Cerebellar nuclear complex (tissue), 1 donor: ENCODE measurements at regions not wholly inside any gene's neighbourhood (a gene's known extent, or its start where the extent isn't known, plus 50 kb on each side); places are given as distances from the start of the nearest gene placed in this dataset.

Source experiments
- DNase-seq, 2 experiments: peaks; one replicate each; lab custom pipeline; 2025; lab: John Stamatoyannopoulos, UW

DNA sequence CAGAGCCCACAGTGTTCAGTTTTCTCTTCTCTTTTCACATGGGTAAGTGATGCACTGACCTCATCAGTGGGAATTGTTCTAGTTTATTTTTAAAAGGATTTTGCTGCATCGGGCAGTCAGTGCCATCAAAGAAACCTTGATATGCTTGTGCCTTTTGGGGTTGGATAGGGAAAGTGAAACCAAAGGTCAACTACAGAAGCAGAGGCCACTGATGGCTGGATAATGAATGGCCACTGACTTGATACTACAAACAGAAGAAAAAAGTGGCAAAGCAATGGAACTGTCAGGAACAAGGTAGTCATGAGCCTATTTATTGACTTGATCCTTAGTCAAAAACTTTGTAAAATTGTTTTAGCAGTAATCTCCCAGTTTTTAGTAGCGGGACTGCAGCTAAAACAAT is 636.3 kb upstream of the ZEB2 start:
- DNase-seq, result no peak

DNA sequence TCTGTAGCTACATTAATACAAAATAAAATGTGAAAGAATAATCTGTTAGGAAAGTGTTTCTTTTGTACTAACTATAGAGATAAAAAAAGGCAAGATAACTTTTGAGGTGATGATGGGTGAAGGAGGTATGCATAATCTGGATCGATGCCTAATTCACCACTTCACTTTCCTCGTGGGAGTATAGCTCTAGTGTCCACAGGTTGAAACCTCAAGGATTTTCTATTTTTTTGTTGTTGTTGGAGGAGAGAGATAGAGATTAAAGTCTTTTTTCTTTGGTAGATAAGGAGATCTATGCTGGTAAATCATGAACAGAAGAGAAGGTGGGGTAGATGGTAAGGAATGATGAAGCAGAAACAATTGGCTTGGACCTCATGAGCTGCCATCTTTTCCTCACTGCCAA is 635.3 kb upstream of the ZEB2 start:
- no peak for DNase-seq

DNA sequence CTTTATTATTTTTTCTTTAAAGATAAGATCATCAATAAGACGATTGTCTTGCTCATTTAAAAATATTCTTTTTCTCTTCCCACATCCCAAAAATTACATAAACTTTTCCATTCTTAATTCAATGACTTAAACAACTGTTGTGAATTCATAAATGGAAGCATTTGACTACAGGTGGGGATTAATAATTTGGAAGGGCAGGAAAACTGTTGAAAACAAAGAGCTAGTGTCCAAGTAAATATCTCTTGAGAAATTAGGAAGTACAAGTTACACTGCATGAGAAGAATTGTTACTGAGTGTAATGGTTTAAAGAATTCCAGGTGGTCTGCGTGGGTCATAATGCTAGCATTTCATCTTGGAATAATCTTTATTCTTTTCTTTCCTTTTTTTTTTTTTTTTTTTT is 634.8 kb upstream of the ZEB2 start:
- no peak for DNase-seq

DNA sequence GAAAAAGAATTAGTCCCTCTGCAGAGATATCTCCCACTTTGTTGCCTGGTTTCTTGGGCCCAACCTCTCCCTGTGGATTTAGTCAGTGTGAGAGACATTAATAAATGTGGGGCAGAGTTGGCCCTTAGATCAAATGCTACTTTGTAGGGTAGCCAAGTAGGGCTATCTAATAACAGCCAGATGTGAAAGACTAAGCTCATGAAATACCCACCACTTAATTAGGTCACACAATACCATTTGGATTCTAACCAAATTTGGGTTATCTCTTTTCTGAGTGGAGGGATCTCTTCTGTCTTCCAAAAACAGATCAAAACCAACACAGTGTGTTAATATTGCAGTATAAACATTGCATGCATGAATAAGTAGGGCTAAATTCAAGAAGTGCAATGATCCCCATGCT is 626.8 kb upstream of the ZEB2 start:
- no peak for DNase-seq

DNA sequence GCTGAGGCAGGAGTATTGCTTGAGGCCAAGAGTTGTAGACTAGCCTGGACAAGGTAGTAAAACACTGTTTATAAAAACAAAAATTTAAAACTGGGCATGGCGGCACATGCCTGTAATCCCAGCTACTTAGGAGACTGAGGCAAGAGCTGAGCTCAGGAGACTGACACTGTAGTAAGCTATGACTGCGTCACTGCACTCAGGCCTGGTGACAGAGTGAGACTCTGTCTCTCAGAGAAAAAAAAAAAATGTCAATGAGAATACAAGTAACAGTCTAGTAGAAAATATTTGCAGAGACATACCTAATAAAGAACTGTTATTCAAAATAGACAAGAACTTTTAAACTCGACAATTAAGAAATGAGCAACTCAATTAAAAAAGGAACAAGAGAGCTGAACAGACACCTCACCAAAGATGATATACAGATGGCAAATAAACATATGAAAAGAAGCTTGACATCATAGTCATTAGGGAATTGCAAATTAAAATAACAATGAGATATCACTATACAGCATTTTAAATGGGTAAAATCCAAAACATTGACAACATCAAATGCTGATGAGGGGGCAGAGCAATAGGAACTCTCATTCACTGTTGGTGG is 624.3 kb upstream of the ZEB2 start:
- DNase-seq, result no peak

DNA sequence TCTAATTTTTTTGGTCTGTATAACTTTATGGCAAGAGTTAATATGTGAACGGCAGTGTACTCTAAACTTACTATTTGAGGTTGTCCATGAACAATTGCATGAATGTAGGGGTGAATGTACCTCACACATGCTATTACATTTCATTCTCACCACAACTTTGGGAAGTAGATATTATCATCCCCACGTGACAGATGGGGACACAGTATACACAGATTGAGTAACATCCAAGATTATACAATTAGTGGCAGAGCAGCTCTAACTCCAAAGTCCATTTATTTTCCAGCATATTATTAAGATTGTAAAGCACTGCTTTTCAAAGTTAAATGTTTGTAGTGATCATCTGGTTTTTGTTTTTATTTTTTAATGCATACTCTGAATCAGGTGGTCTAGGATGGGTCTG is 622.1 kb upstream of the ZEB2 start:
- no peak for DNase-seq

DNA sequence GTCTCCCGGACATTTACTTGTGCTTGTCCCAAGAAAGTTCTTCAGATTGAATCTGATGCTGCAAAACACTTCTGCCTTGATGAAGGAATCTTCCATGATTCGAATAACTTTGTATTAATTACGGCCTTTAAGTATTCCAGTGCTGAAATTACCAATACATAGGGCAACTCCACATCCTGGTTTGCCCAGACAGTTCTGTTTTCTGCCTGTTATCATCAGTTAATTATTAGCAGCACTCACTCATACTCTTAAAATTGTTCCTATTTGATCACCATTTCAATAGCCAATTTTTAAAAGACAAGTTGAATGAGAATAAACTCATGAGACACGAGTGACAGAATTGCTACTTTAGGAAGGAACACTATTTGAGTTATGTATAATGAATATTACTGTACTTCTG is 620.7 kb upstream of the ZEB2 start:
- DNase-seq, result no peak

DNA sequence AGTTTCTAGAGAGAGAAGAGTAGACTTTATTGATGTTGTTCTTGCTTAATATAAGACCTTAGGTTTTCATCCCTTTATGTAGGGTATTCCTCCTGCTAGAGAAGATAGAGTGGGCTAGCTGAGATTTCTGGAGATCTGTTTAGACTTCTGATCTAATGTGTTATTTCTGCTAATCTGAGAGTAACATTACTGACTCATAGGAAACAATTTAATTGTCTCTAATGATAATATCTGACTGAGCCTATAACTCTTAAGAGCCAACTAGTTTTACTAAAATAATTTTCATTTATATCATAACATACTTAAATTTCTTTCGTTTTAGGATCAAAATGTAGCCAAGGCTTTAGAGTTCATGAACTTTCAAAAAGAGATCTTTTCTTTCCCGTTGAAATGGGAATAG is 618.7 kb upstream of the ZEB2 start:
- no peak for DNase-seq

DNA sequence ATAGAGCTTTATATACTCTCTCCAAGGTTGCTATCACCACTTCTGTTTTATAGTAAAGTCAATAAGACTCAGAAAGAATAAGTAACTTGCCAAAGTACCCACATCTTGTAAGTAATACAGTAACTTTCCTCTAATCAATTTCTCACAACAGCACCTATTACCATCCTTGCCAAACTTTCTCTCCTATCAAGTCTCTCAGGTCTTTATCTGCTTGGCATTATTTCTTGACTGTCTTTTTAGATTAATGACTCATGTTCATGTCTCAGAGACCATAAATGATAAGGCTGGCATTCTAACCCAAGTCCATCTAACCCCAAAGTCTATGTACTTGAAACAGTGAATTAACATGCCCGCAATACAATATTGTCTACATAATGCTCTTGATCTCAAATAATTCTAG is 618.0 kb upstream of the ZEB2 start:
- no peak for DNase-seq

DNA sequence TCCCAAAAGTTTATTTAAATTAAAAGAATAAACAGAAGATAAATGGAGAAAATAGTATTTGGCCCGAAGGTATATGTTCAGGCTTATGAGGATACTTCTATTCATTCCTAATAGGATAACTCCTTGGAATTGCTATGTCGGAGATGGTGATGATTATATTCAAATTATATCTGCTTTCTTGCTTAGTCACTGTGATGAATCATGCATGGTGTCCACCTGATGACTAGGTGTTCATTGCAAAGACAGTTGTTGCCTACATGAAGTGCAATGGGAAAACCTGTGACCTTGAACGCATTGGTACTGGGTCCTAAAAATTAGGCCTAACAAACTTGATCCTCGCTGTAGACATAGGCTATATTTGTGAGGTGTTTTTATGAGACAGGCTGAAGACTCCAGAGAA is 617.3 kb upstream of the ZEB2 start:
- no peak for DNase-seq

DNA sequence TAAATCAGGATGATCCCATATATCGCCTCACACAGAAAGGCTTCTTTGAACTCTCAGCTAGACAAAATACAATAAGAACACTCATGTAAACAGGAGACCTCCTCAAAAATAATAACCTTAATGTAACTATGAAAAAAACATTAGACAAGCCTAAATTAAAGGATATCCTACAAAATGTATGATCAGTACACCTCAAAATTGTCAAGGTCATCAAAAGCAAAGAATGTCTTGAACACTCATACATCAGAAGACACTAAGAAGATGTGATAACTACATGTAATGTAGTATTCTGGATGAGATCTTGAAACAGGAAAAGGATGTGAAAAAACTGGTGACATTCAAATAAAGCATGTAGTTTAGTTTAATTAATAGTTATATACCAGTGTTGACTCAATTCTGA is 616.8 kb upstream of the ZEB2 start:
- DNase-seq, result no peak

DNA sequence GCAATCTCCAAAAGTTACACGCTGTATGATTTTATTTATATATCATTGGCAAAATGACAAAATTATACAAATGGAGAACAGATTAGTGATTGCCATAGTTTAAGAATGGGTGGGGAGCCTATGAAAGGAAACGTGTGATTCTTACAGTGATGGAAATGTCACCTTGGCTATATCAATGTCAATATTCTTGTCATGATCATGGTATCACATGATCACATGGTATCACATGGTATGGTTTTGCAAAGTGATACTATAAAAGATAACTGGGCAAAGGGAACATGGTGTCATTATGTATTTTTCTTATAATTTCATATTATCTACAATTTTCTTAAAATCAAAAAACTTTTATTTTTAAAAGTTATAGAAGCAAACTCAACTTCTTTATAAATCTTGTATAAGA is 606.2 kb upstream of the ZEB2 start:
- no peak for DNase-seq

DNA sequence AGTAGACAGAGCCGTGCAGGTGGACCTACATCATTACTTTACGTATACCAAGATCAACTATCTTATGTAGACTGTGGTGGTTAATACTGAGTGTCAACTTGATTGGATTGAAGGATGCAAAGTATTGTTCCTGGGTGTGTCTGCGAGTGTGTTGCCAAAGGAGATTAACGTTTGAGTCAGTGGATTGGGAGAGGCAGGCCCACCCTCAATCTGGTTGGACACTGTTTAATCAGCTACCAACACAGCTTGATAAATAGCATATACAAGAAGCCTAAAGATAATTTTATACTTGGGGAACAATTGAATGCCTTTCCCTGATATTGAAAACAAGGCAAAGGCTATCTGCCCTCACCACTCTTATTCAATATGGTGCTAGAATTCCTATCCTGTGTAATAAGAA is 604.2 kb upstream of the ZEB2 start:
- DNase-seq, result no peak

DNA sequence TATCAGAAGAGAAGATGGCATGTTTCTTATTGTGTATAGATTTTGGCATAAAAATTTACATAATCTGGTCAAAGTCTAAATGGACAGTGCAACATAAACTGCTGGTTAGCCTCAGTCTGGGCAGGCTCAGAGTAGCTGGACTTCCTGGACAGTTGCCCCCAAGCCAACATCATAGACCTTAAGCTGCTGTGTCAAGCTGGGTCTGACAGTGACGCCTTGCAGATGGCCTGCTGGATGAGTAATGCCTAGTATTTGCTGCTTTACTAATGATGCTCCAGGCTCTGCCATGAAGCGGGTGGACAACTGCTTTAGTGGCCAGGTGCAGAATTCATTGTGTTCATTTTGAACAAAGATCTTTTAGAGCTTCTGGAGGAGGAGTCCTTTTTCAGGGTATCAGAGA is 603.7 kb upstream of the ZEB2 start:
- DNase-seq, result no peak

DNA sequence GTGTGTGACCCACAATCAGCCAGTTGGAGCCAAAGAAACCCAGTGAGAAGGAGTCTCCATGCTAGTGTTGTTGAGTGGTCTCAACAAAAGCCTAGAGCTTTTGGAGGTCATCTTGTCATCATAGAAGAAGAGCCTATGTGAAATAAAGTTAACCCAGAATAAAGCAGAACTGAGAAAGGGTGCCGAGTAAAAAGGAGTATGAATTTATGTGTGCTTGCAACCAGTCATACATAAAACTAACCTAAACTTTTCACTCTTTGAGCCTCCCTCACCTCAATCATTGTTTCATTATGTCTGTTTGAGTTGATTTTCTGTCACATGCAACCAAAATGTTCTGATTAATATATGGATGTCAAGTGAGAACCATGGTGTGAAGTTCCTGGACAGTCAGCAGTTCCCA is 599.3 kb upstream of the ZEB2 start:
- no peak for DNase-seq

DNA sequence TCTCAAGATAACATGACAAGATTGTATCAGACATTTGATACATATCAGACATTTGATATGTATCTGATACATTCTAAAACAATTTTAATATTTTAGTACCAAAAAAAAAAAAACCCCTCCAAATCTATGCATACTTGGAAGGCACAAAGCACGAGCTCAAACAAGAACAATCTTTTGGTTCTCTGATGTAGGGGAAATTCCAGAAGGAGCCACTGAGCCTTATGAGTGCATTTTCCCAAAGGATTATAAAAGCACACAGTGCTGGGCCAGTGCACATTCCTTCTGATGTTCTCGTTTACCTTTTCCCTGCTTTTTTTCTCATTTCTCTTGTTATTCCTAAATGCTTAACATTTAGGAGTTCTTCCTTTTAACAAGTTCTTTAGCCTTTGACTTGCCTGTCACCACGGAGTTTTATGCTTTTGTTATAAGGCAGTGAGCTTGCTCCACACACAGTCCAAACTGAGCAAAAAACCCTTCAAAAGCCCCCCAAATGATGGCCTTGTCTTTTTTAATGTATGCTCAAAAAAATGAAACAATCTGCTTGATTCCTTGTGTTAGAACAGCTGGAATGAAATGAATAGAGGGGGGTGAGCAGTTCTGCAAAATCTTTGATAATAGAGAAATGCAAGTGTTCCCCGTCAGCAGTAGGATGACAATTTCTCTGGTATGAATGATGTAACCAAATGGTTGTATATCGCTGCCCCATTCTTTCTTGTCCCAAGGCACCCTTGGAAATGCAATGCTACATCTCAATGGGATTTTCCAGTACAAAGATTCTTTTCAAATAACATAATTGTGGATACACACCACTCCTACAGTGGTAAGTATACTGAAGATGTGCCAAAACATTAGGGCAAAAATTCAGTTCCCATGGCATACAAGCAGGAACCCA is 597.2 kb upstream of the ZEB2 start:
- DNase-seq, result no peak

DNA sequence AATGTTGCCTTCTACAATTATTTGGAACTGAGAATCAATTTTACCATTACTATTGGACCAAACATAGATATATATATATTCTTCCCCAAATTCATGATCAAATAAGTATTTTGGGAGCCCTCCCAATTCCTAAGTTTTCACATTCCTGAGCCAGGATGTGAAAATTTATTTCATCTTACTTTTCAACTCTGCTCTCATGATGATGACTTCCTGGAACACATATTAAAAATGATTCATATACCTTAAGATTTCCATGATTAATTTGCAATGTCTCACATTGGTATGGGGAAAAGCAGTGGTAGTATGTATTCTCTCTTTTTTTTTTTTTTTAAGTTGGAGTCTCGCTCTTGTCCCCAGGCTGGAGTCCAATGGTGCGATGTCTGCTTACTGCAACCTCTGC is 596.1 kb upstream of the ZEB2 start:
- no peak for DNase-seq

DNA sequence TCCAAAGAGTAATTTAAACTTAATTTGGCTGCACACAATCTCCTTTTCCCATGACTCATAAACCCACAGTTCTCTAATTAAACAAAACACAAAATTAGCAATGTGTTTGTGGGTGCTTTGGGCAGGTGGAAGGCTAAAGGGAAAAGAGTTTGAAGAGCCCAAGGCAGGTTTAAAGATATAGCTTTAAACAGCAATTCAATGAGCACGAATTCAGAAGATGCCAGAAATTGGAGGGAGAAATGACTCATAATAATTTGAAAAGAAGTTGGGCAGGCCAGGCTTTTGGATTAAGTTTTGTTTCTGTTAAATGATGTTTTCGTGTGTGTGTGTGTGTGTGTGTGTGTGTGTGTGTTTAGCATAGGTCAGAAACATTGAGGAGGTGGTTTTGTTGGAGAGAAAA is 594.8 kb upstream of the ZEB2 start:
- no peak for DNase-seq

DNA sequence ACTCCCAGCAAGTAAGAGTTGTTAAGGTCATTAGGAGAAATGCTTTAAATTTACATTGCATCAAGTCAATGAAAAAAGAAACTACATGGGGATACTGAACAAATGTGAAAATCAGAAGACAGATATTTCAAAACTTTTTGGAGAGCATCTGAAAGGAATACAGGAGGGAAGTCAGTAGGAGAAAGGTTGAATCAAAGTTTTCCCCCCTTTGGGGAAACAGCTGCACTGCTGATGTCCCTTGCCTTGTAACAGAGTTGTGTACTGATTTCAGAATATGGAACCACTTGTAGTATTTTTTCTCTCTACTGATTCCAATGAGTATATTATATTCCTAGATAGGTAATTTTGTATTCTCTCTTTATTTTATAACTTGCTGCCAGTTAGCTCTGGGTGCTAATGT is 592.5 kb upstream of the ZEB2 start:
- no peak for DNase-seq

DNA sequence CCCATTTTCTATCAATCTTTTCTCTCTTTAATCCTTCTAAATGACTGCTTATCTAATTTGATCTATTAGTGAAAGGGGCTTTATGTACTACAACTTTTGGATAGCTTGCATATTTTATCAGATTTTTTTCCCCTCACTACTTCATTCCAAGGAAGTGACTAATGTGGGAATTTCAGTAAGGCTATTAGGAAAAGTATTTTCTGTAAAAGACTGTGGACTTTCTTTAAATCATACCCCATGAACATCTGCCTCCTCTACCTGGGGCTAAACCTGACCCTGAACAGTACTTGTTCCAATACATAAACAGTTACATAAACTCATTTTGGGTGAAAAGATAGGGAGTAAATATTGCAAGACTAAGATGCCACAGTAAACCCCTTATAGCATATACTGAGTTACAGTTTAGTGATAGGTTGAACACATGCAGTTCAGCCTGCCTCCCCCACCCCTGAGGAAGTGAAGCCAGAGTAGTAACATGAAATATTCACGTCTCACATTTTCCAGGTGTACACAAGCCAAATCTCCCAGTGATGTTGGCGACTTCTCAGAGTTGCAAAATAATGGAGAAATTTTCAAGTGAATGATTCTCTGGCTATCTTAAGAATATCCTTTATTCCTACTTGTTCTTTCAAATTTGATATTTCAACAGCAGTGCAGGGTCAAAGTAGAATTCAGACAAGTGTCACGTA is 590.9 kb upstream of the ZEB2 start:
- DNase-seq, result no peak

DNA sequence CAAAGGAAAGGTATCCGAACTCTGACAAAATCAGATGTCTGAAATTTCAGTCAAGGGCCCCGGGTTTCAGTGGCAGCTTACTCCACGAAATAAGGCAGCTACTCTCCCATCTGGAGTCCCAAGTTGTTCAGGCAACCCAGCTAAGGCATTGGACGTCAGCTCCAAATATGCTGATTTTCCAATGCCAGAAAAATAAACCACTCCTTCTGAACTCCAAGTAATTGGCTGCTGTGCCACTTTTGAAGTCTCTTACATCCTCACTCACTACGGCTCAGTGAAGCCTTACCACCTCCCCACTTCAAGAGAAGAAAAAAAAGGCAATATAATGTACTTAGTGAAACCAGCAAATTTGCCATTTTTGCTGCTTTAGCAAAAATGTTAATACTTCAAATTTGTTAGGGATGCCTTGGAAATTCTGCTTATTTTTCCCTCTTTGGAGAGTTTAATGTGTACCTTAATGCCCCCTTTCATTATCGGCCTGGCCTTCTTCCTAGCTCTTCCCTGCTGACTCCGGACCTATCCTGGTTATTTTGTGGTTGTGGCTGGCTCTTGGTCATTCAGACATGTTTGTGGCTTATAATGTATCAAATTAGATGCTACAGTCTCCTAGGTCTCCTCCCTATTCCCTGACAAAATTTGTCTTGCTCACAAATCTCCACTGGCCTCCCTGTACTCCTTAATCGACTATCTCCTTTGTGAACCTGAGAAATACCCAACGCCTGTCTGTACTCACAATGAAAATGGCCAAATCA is 589.2 kb upstream of the ZEB2 start:
- DNase-seq, result no peak

DNA sequence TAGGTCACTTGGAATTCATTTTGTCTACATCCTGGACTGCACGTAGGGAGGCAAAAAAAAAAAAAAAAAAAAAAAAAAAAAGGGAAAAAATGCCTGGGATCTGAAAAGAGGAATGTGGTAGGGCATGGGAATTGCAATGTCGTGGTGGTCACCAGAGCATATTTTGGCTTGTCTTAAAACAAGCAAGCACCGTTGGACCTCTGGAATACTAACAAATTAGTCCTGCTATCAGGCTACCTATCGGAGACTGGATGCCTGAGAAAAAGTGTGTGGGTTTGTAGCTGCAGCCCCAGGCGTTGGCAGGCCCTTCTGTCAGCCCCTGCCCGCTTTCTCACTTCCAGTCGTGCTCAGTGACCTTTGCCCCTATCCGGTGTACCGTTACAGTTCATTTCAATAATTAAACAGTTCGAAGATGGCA is 588.5 kb upstream of the ZEB2 start:
- DNase-seq, result no peak

DNA sequence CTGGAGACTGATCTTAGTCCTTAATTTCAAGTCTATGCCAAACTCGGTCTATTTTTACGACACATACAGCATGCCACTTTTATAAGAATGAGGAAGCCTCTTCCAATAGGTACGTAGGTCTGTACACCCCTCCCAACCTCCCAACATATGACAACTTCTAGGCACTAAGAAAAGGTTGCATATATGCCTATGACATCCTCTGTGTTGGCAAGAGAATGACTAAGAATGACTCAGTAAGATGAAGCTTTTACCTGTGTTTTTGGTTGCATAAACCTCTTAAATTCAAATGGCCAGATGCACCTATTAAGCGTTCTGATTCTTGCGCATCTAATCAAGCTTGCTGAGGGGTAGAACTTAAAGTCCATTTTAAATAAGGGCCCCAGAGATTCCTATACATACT is 586.4 kb upstream of the ZEB2 start:
- DNase-seq, result no peak
